ENCODE measurements at regions not wholly inside any gene's neighbourhood (a gene's known extent, or its start where the extent isn't known, plus 50 kb on each side); places are given as distances from the start of the nearest gene placed in this dataset.

- POLR2A ChIA-PET = no interaction called here
These were observed 445.9 kb upstream of the ZNF717 start for GRCh38 chr3:76231258-76231657.

GRCh38 chr3:76242886-76243753 is 457.8 kb upstream of the ZNF717 start:
- H3K4me1 ChIP-seq (ENCODE audit: control insufficient read depth, insufficient read depth, low read length) = no peaks in the 10 kb centered on the region
- CTCF ChIA-PET = no interaction called here
- H3K9me3 ChIP-seq (ENCODE audit: control insufficient read depth, insufficient read depth, low read depth, low read length) = no peaks in the 10 kb centered on the region
- POLR2A ChIA-PET = no interaction called here
- no peak overlapping the region for H3K4me3 ChIP-seq (ENCODE audit: low read depth, low read length)
- no peaks in the 10 kb centered on the region for H3K36me3 ChIP-seq (ENCODE audit: control insufficient read depth in 2 of 2, insufficient read depth in 1 of 2, low read length in 2 of 2)
- H3K27ac ChIP-seq (ENCODE audit: extremely low read depth, low read depth, low read length) = no peak overlapping the region
- TF ChIP-seq REPIN1 (tag by site-specific recombination; IDR thresholded peaks at IDR 0.05; ENCODE audit: low read depth) (no peak), ZNF521 (tag by site-specific recombination; IDR thresholded peaks at IDR 0.05) (no peak), ZBTB10 (tag by site-specific recombination; IDR thresholded peaks at IDR 0.05) (no peak), ZNF529 (tag by site-specific recombination; IDR thresholded peaks at IDR 0.05; ENCODE audit: insufficient replicate concordance) (no peak), ZNF561 (tag by site-specific recombination; IDR thresholded peaks at IDR 0.05; ENCODE audit: borderline replicate concordance) (no peak), ZNF76 (tag by site-specific recombination; IDR thresholded peaks at IDR 0.05; ENCODE audit: borderline replicate concordance, low read depth) (no peak), ZNF174 (tag by site-specific recombination; IDR thresholded peaks at IDR 0.05) (no peak), ZFP41 (tag by site-specific recombination; IDR thresholded peaks at IDR 0.05; ENCODE audit: borderline replicate concordance) (no peak), ZNF707 (tag by site-specific recombination; IDR thresholded peaks at IDR 0.05) (no peak), ZNF394 (tag by site-specific recombination; IDR thresholded peaks at IDR 0.05; ENCODE audit: borderline replicate concordance) (no peak), REST (tag by site-specific recombination; IDR thresholded peaks at IDR 0.05) (no peak), ZEB2 (tag by site-specific recombination; IDR thresholded peaks at IDR 0.05) (no peak), ZNF626 (tag by site-specific recombination; IDR thresholded peaks at IDR 0.05) (no peak), ZNF354C (tag by site-specific recombination; IDR thresholded peaks at IDR 0.05; ENCODE audit: borderline replicate concordance, low read depth) (no peak), ZNF114 (tag by site-specific recombination; IDR thresholded peaks at IDR 0.05) (no peak), ZNF274 (IDR thresholded peaks at IDR 0.05; ENCODE audit: low read length) (no peak), ZNF274 (tag by site-specific recombination; IDR thresholded peaks at IDR 0.05; ENCODE audit: borderline replicate concordance) (no peak), TRIM28 (IDR thresholded peaks at IDR 0.05; ENCODE audit: borderline replicate concordance, low read length) (no peak)
- TF ChIP-seq, protein P1, sequence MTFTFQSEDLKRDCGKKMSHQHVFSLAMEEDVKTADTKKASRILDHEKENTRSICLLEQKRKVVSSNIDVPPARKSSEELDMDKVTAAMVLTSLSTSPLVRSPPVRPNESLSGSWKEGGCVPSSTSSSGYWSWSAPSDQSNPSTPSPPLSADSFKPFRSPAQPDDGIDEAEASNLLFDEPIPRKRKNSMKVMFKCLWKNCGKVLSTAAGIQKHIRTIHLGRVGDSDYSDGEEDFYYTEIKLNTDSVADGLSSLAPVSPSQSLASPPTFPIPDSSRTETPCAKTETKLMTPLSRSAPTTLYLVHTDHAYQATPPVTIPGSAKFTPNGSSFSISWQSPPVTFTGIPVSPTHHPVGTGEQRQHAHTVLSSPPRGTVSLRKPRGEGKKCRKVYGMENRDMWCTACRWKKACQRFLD (tag by site-specific recombination; IDR thresholded peaks at IDR 0.05) = no peak
- TF ChIP-seq, protein P2, sequence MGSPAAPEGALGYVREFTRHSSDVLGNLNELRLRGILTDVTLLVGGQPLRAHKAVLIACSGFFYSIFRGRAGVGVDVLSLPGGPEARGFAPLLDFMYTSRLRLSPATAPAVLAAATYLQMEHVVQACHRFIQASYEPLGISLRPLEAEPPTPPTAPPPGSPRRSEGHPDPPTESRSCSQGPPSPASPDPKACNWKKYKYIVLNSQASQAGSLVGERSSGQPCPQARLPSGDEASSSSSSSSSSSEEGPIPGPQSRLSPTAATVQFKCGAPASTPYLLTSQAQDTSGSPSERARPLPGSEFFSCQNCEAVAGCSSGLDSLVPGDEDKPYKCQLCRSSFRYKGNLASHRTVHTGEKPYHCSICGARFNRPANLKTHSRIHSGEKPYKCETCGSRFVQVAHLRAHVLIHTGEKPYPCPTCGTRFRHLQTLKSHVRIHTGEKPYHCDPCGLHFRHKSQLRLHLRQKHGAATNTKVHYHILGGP (tag by site-specific recombination; IDR thresholded peaks at IDR 0.05) = no peak

More at GRCh38 chr3:76231258-76231657, 445.9 kb upstream of the ZNF717 start:
- no peaks in the 10 kb centered on the region for H3K4me1 ChIP-seq (ENCODE audit: control insufficient read depth, insufficient read depth, low read length)
- no peak overlapping the region for H3K27ac ChIP-seq (ENCODE audit: extremely low read depth, low read depth, low read length)
- CTCF ChIA-PET = no interaction called here
- H3K9me3 ChIP-seq (ENCODE audit: control insufficient read depth, insufficient read depth, low read depth, low read length) = no peaks in the 10 kb centered on the region
- no peak overlapping the region for H3K4me3 ChIP-seq (ENCODE audit: low read depth, low read length)
- H3K36me3 ChIP-seq (ENCODE audit: control insufficient read depth in 2 of 2, insufficient read depth in 1 of 2, low read length in 2 of 2) = no peaks in the 10 kb centered on the region
- no peak for TF ChIP-seq IKZF3 (tag by site-specific recombination; IDR thresholded peaks at IDR 0.05)
- TF ChIP-seq ZNF266 (tag by site-specific recombination; IDR thresholded peaks at IDR 0.05; ENCODE audit: low read depth) = no peak
- no peak for TF ChIP-seq ZNF707 (tag by site-specific recombination; IDR thresholded peaks at IDR 0.05)
- TF ChIP-seq ZFP37 (tag by site-specific recombination; IDR thresholded peaks at IDR 0.05) = no peak
- no peak for TF ChIP-seq ZNF521 (tag by site-specific recombination; IDR thresholded peaks at IDR 0.05)
- TF ChIP-seq ZFHX2 (tag by site-specific recombination; conservative IDR thresholded peaks at IDR 0.05) = no peak
- no peak for TF ChIP-seq ZNF600 (tag by site-specific recombination; IDR thresholded peaks at IDR 0.05)
- TF ChIP-seq ZFP3 (tag by site-specific recombination; IDR thresholded peaks at IDR 0.05; ENCODE audit: low read depth) = no peak
- TF ChIP-seq ZNF366 (tag by site-specific recombination; conservative IDR thresholded peaks at IDR 0.05) = no peak
- TF ChIP-seq ZNF701 (tag by site-specific recombination; IDR thresholded peaks at IDR 0.05) = no peak
